GM12892 (cell line): ENCODE measurements at regions not wholly inside any gene's neighbourhood (a gene's known extent, or its start where the extent isn't known, plus 50 kb on each side); places are given as distances from the start of the nearest gene placed in this dataset.

Source experiments
- POLR2A ChIP-seq: IDR thresholded peaks from 2 replicates; pipeline ENCODE4 v1.6.1; 2011; ENCODE audit warnings: low read depth, low read length, control low read depth
- POLR2AphosphoS5 ChIP-seq: IDR thresholded peaks from 2 replicates; pipeline ENCODE4 v1.6.1; 2011; ENCODE audit warnings: low read depth, low read length, control low read depth

DNA sequence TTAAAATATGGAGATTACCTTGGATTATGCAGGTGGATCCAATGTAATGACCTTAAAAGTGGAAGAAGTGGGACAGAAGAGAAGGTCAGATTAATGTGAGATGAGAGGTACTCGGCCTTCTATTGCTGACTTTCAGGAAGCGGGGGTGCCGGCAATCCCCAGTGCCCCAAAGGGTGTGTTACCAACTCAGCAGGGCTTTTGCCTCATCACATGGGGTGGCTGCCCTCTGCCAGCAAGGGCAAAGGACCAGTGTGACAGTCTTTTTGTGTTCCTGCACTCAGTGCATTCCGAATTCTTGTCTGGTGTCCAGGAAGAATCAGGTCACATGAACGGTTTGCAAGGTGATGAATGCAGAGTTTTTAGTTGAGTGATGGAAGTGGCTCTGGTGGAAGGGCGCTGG, 624.2 kb downstream of the COL12A1 start:
- TF ChIP-seq POLR2AphosphoS5 = no peak
- TF ChIP-seq POLR2A = no peak
